Thyroid gland (tissue), 4 donors: ENCODE measurements at regions not wholly inside any gene's neighbourhood (a gene's known extent, or its start where the extent isn't known, plus 50 kb on each side); places are given as distances from the start of the nearest gene placed in this dataset.

ENCODE experiments used
- DNase-seq, 2 donors: peaks; one replicate each; pipeline ENCODE4 v3.0.0-alpha.2; 2019
- H3K27ac ChIP-seq, 3 donors: fragments of 200-600 bp; sonication (generic); 1 replicate in 2 of 3; 2 replicates in 1 of 3; pipeline ENCODE4 v1.5.1; 2016 to 2019; ENCODE audit warnings: mild to moderate bottlenecking in 1 of 3, moderate library complexity in 1 of 3
- H3K27me3 ChIP-seq: fragments of 200-600 bp; sonication (generic); one replicate; pipeline ENCODE4 v1.5.1; 2019
- H3K36me3 ChIP-seq, 2 donors: fragments of 200-600 bp; sonication (generic); one replicate each; pipeline ENCODE4 v1.5.1; 2016 to 2019
- H3K4me1 ChIP-seq, 2 donors: fragments of 200-600 bp; sonication (generic); one replicate each; pipeline ENCODE4 v1.5.1; 2017 to 2019
- H3K4me3 ChIP-seq, 3 donors: fragments of 200-600 bp; sonication (generic); replicated peaks in 1 of 3; 1 replicate in 2 of 3; 2 replicates in 1 of 3; pipeline ENCODE4 v1.5.1; 2016; ENCODE audit warnings: mild to moderate bottlenecking in 1 of 3
- H3K9me3 ChIP-seq: fragments of 200-600 bp; sonication (generic); one replicate; pipeline ENCODE4 v1.5.1; 2017
- CTCF ChIP-seq, 6 experiments: fragments of 200-600 bp in 3 of 6; fragments of 450-650 bp in 3 of 6; sonication (generic) in 3 of 6; IDR thresholded peaks; one replicate each; pipeline ENCODE4 v1.5.1; 2016 to 2019; ENCODE audit warnings: antibody characterized with exemption in 6 of 6, mild to moderate bottlenecking in 2 of 6, inconsistent platforms in 1 of 6, moderate library complexity in 1 of 6
- POLR2A ChIP-seq, 2 donors: fragments of 450-650 bp; IDR thresholded peaks; one replicate each; pipeline ENCODE4 v1.6.1; 2017; ENCODE audit warnings: antibody characterized with exemption in 2 of 2, mild to moderate bottlenecking in 2 of 2, moderate library complexity in 1 of 2
- WGBS, 2 donors: methylation state at CpG; one replicate each; pipeline ENCODE4 v1.1.5; 2017; 5-methylcytosine and 5-hydroxymethylcytosine counted together
- intact Hi-C: fragments of 100-400 bp; cut with DNase I; formaldehyde crosslinking; loops from one replicate; pipeline ENCODE4 v1.15.1; 2023

GRCh38 chr18:71012789-71013188 is 723.9 kb downstream of the SOCS6 start:
- H3K27ac ChIP-seq: no peak overlapping the region
- H3K27me3 ChIP-seq: no peaks in the 10 kb centered on the region
- H3K36me3 ChIP-seq: no peaks in the 10 kb centered on the region
- intact Hi-C loops: no loop called here
- no peaks in the 10 kb centered on the region for H3K4me1 ChIP-seq
- no peak overlapping the region for H3K4me3 ChIP-seq
- 88 to 93% methylated on average over 1 of the region's 1 CpG for WGBS, 2 donors
- no peak for DNase-seq
- H3K9me3 ChIP-seq: no peaks in the 10 kb centered on the region
- TF ChIP-seq POLR2A (IDR thresholded peaks at IDR 0.05) (no peak), CTCF (IDR thresholded peaks at IDR 0.05) (no peak)

GRCh38 chr18:71011389-71011788 is 722.5 kb downstream of the SOCS6 start:
- Histone ChIP-seq H3K4me1 (no peaks in the 10 kb centered on the region), H3K27me3 (no peaks in the 10 kb centered on the region), H3K4me3 (no peak overlapping the region), H3K36me3 (no peaks in the 10 kb centered on the region), H3K9me3 (no peaks in the 10 kb centered on the region), H3K27ac (no peak overlapping the region)
- intact Hi-C loops: no loop called here
- no peak for DNase-seq
- WGBS, 2 donors: 79 to 88% methylated on average over 2 of the region's 2 CpGs
- TF ChIP-seq POLR2A (IDR thresholded peaks at IDR 0.05) (no peak), CTCF (IDR thresholded peaks at IDR 0.05) (no peak)

- intact Hi-C loops: no loop called here
- no peaks in the 10 kb centered on the region for H3K4me1 ChIP-seq
- WGBS, 2 donors: 67 to 81% methylated on average over 3 of the region's 3 CpGs
- H3K27me3 ChIP-seq: no peaks in the 10 kb centered on the region
- no peak overlapping the region for H3K27ac ChIP-seq
- no peaks in the 10 kb centered on the region for H3K9me3 ChIP-seq
- H3K4me3 ChIP-seq: no peak overlapping the region
- DNase-seq: no peak
- TF ChIP-seq POLR2A (IDR thresholded peaks at IDR 0.05) (no peak), CTCF (IDR thresholded peaks at IDR 0.05) (no peak)
- no peaks in the 10 kb centered on the region for H3K36me3 ChIP-seq
These were observed 719.4 kb downstream of the SOCS6 start for GRCh38 chr18:71008257-71008656.

- no peak for DNase-seq
- WGBS, 2 donors: 71 to 80% methylated on average over 2 of the region's 2 CpGs
- Histone ChIP-seq H3K4me3 (no peak overlapping the region), H3K27ac (no peak overlapping the region), H3K36me3 (no peaks in the 10 kb centered on the region), H3K27me3 (no peaks in the 10 kb centered on the region), H3K4me1 (no peaks in the 10 kb centered on the region), H3K9me3 (no peaks in the 10 kb centered on the region)
- intact Hi-C loops: no loop called here
- TF ChIP-seq CTCF (IDR thresholded peaks at IDR 0.05): no peak
- no peak for TF ChIP-seq POLR2A (IDR thresholded peaks at IDR 0.05)
These were observed 712.8 kb downstream of the SOCS6 start for GRCh38 chr18:71001597-71001996.

- TF ChIP-seq CTCF (IDR thresholded peaks at IDR 0.05): no peak
- TF ChIP-seq POLR2A (IDR thresholded peaks at IDR 0.05): no peak
- Histone ChIP-seq H3K4me1 (no peaks in the 10 kb centered on the region), H3K4me3 (no peak overlapping the region), H3K27me3 (no peaks in the 10 kb centered on the region), H3K9me3 (no peaks in the 10 kb centered on the region), H3K36me3 (no peaks in the 10 kb centered on the region), H3K27ac (no peak overlapping the region)
- WGBS, 2 donors: 73% methylated on average over 5 of the region's 5 CpGs
- intact Hi-C loops: no loop called here
- no peak for DNase-seq
These were observed 709.6 kb downstream of the SOCS6 start for GRCh38 chr18:70998490-70998889.
